ENCODE measurements at regions not wholly inside any gene's neighbourhood (a gene's known extent, or its start where the extent isn't known, plus 50 kb on each side); places are given as distances from the start of the nearest gene placed in this dataset.

- TF ChIP-seq EZH2 (IDR thresholded peaks at IDR 0.05; ENCODE audit: borderline replicate concordance, insufficient read depth, low read depth, low read length, poor library complexity, severe bottlenecking) = no peak
- TF ChIP-seq CTCF (IDR thresholded peaks at IDR 0.05) = no peak
These were observed 111.8 kb upstream of the GRIK3 start for GRCh38 chr1:37146071-37146470.
